ENCODE measurements at regions not wholly inside any gene's neighbourhood (a gene's known extent, or its start where the extent isn't known, plus 50 kb on each side); places are given as distances from the start of the nearest gene placed in this dataset.

DNA sequence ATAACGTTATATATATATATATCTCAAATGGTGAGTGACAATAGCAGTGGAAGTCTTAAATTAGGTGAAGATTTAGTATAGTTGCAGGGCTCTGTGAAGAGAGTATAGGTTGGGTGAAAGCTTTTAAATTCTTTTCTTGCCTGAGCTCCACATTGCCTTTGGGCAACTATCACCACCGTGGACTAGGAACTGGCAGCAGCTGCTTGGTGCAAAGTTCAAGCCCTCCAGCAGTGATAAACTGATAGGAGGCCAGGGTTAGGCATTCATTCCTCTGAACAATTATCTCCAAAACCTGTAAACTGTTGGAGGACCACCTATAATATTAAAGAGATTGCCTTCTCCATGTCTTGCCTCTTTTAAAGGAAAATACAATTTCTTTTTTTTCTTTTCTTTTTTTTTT is 91.2 kb upstream of the ATXN7L3B start:
- TF ChIP-seq, protein P1, sequence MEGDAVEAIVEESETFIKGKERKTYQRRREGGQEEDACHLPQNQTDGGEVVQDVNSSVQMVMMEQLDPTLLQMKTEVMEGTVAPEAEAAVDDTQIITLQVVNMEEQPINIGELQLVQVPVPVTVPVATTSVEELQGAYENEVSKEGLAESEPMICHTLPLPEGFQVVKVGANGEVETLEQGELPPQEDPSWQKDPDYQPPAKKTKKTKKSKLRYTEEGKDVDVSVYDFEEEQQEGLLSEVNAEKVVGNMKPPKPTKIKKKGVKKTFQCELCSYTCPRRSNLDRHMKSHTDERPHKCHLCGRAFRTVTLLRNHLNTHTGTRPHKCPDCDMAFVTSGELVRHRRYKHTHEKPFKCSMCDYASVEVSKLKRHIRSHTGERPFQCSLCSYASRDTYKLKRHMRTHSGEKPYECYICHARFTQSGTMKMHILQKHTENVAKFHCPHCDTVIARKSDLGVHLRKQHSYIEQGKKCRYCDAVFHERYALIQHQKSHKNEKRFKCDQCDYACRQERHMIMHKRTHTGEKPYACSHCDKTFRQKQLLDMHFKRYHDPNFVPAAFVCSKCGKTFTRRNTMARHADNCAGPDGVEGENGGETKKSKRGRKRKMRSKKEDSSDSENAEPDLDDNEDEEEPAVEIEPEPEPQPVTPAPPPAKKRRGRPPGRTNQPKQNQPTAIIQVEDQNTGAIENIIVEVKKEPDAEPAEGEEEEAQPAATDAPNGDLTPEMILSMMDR (IDR thresholded peaks at IDR 0.05) = no peak
- no peak for TF ChIP-seq EZH2 (IDR thresholded peaks at IDR 0.05; ENCODE audit: borderline replicate concordance, insufficient read depth, low read depth, low read length, poor library complexity, severe bottlenecking)

Measured in B cell (primary cell).